ENCODE measurements at regions not wholly inside any gene's neighbourhood (a gene's known extent, or its start where the extent isn't known, plus 50 kb on each side); places are given as distances from the start of the nearest gene placed in this dataset.

- no peak for TF ChIP-seq CTCF (IDR thresholded peaks at IDR 0.05; ENCODE audit: insufficient read depth, low read depth, low read length)
- TF ChIP-seq EZH2 (IDR thresholded peaks at IDR 0.05; ENCODE audit: insufficient read depth, low read length) = no peak
Observed at GRCh38 chr20:33936656-33937055, 57.1 kb upstream of the RALY start.

All from astrocyte (in vitro differentiated cells and primary cell).